Mononuclear cell (primary cell): ENCODE measurements at regions not wholly inside any gene's neighbourhood (a gene's known extent, or its start where the extent isn't known, plus 50 kb on each side); places are given as distances from the start of the nearest gene placed in this dataset.
"Not testable (repeated sequence)": the region's sequence is repeated elsewhere in the genome, so short reads cannot be mapped to it uniquely, and the experiment has no call there.

ENCODE experiments used
- H3K27me3 ChIP-seq: 2 replicates; pipeline ENCODE4 v1.6.0; 2011; ENCODE audit warnings: low read length, control low read depth; ENCODE audit not compliant: insufficient read depth
- H3K4me1 ChIP-seq: 2 replicates; pipeline ENCODE4 v1.5.1; 2011; ENCODE audit warnings: mild to moderate bottlenecking, low read length, control low read depth; ENCODE audit not compliant: insufficient read depth
- H3K4me3 ChIP-seq: 2 replicates; pipeline ENCODE4 v1.5.1; 2011; ENCODE audit warnings: mild to moderate bottlenecking, low read length, moderate library complexity
- H3K9me3 ChIP-seq: 2 replicates; pipeline ENCODE4 v1.5.1; 2011; ENCODE audit warnings: low read depth, mild to moderate bottlenecking, control low read depth, low read length

- Histone ChIP-seq H3K4me1 (peaks cover 3% of the 10 kb centered on the region), H3K9me3 (peaks cover under 1% of the 10 kb centered on the region), H3K27me3 (no peaks in the 10 kb centered on the region), H3K4me3 (no peak overlapping the region)
These were observed 393.3 kb upstream of the AUTS2 start for GRCh38 chr7:69204943-69205342.

DNA sequence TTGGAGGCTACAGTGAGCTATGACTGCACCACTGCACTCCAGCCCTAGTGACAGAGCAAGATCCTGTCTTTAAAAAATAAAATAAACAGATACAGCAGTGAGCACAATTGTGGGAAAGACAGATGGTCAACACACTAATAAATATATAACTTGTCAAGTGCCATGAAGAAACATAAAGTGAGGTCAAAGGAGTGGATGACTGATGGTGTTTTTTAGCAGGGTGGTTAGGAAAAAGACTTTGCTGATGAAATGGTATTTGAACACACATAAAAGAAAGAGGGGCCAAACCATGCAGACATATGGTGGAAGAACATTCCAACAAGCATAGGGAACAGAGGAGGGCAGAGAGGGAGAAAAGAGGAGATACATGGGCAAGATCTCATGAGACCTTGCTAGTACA, 392.7 kb upstream of the AUTS2 start:
- Histone ChIP-seq H3K27me3 (no peaks in the 10 kb centered on the region), H3K4me1 (peaks cover 3% of the 10 kb centered on the region), H3K9me3 (no peaks in the 10 kb centered on the region), H3K4me3 (no peak overlapping the region)

GRCh38 chr7:69208276-69208675, 390.0 kb upstream of the AUTS2 start:
- Histone ChIP-seq H3K27me3 (no peaks in the 10 kb centered on the region), H3K4me1 (peaks cover 3% of the 10 kb centered on the region), H3K9me3 (no peaks in the 10 kb centered on the region), H3K4me3 (no peak overlapping the region)

DNA sequence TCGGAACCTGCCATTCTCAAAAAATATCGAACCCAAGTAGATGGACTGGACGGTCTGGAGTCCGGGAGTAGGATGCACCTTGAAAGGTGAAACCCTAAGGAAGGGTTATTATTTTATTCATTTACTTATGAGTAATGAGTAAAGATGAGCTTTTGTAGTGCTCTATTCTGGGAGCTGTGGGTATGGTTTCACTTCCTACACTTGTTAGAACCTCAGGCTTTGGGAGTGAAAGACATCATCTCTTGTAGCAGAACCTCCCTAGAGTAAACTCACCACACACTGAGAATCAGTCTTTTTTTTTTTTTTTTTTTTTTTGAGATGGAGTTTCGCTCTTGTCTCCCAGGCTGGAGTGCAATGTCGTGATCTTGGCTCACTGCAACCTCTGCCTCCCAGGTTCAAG, 389.4 kb upstream of the AUTS2 start:
- H3K4me3 ChIP-seq, result no peak overlapping the region

GRCh38 chr7:69211336-69211735, 386.9 kb upstream of the AUTS2 start:
- no peak overlapping the region for H3K4me3 ChIP-seq
- H3K27me3 ChIP-seq, result no peaks in the 10 kb centered on the region
- no peaks in the 10 kb centered on the region for H3K9me3 ChIP-seq
- H3K4me1 ChIP-seq, result peaks cover 3% of the 10 kb centered on the region

More for the DNA sequence above, 389.4 kb upstream of the AUTS2 start:
- peaks cover 3% of the 10 kb centered on the region for H3K4me1 ChIP-seq
- no peaks in the 10 kb centered on the region for H3K9me3 ChIP-seq
- no peaks in the 10 kb centered on the region for H3K27me3 ChIP-seq

- peaks cover 3% of the 10 kb centered on the region for H3K4me1 ChIP-seq
These were observed 386.5 kb upstream of the AUTS2 start for GRCh38 chr7:69211739-69212138.

DNA sequence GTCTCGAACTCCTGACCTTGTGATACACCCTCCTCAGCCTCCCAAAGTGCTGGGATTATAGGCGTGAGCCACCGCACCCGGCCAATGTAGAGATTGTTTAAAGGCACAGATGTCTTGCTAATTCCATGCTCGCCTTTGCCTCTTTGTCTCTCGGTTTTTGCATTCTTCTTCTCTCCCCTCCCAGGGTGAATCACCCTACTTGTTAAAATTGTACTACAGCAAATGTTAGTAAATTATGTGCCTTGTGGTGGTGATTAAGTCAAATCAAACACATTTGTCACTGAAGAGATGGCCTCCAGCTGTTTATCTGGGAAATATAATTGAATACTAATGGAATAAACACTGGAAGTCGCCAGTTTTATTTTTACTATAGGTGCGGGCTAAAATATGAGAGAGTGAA, 384.4 kb upstream of the AUTS2 start:
- H3K9me3 ChIP-seq, result no peaks in the 10 kb centered on the region
- no peak overlapping the region for H3K4me3 ChIP-seq
- H3K27me3 ChIP-seq, result no peaks in the 10 kb centered on the region
- H3K4me1 ChIP-seq, result peaks cover 3% of the 10 kb centered on the region

More at GRCh38 chr7:69211739-69212138, 386.5 kb upstream of the AUTS2 start:
- no peaks in the 10 kb centered on the region for H3K9me3 ChIP-seq
- no peaks in the 10 kb centered on the region for H3K27me3 ChIP-seq
- H3K4me3 ChIP-seq, result no peak overlapping the region

GRCh38 chr7:69215516-69215915, 382.8 kb upstream of the AUTS2 start:
- not testable (repeated sequence) for H3K27me3 ChIP-seq, H3K4me3 ChIP-seq, H3K4me1 ChIP-seq, H3K9me3 ChIP-seq

- Histone ChIP-seq H3K4me1 (no peaks in the 10 kb centered on the region), H3K4me3 (no peak overlapping the region), H3K9me3 (no peaks in the 10 kb centered on the region), H3K27me3 (no peaks in the 10 kb centered on the region)
These were observed 380.5 kb upstream of the AUTS2 start for GRCh38 chr7:69217516-69218350.

DNA sequence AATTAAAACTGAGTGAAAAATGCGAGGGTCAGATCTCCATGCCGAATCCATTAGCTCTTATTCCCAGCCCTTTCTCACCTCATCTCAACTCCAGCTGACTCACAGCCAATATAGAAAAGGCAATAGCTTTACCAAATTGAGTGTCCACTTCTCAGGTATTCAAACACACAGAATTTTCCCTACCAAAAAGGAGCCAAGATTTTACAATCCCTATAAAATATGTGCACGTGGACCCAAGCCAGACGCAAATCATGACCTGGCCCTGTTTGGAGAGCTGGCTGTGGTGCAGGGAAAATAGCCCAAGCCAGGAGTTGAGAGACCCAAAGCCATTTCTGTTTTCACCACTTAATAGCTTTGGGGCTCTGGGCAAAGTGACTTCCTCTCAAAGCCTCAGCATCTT, 379.7 kb upstream of the AUTS2 start:
- no peak overlapping the region for H3K4me3 ChIP-seq
- H3K9me3 ChIP-seq, result no peaks in the 10 kb centered on the region
- H3K27me3 ChIP-seq, result no peaks in the 10 kb centered on the region
- H3K4me1 ChIP-seq, result no peaks in the 10 kb centered on the region

DNA sequence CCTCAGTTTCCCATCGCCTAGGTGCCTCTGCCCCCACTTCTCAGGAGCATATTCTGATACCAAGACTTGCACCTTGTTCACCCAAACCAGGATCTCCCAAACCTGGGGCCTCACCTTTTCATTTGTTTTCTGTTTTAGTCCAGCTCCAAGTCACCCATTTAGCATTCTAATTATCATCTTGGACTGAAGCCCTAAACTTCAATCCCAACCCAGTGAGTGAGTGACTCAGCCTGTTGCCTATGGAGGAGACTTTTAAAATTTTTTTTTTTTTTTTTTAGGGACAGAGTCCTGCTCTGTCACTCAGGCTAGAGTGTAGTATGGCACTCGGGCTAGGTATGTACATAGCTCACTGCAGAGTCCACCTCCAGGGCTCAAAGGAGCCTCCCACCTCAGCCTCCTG, 378.9 kb upstream of the AUTS2 start:
- no peaks in the 10 kb centered on the region for H3K4me1 ChIP-seq
- no peak overlapping the region for H3K4me3 ChIP-seq
- no peaks in the 10 kb centered on the region for H3K9me3 ChIP-seq
- H3K27me3 ChIP-seq, result no peaks in the 10 kb centered on the region

DNA sequence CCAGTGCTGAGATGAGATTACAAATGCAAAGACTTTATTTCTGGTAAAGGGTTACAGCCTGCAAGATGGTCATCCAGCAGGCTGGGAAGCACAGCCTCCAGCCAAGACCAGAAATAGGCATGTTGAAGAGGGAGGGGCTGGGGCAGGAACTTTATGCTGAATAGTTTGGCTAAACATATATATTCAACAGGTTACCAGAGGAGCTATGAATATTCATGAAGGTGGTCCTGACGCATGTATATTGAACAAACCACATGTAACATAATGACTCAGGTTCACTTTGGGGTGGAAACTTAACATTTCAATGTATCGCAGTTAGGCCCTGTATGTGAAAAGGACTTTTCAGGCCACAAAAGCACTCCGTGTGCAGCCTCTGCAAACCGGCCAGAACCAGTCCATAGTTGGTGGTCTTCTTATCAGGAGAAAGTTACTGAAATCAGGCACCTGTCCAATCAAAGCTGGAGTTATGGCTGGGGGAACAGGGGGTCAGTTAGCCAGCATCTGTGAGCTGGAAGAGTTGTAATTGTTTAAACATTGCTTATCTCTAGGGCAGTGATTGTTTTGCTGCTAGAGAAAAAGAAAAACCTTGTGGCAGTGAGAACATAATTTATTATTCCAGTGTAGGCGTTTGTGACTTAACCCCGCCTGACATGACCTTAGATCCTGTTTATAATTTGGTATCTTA, 372.9 kb upstream of the AUTS2 start:
- no peaks in the 10 kb centered on the region for H3K4me1 ChIP-seq
- H3K9me3 ChIP-seq, result no peaks in the 10 kb centered on the region
- H3K27me3 ChIP-seq, result no peaks in the 10 kb centered on the region
- no peak overlapping the region for H3K4me3 ChIP-seq

- no peak overlapping the region for H3K4me3 ChIP-seq
- H3K4me1 ChIP-seq, result no peaks in the 10 kb centered on the region
- H3K27me3 ChIP-seq, result no peaks in the 10 kb centered on the region
- no peaks in the 10 kb centered on the region for H3K9me3 ChIP-seq
These were observed 370.0 kb upstream of the AUTS2 start for GRCh38 chr7:69228212-69228811.

DNA sequence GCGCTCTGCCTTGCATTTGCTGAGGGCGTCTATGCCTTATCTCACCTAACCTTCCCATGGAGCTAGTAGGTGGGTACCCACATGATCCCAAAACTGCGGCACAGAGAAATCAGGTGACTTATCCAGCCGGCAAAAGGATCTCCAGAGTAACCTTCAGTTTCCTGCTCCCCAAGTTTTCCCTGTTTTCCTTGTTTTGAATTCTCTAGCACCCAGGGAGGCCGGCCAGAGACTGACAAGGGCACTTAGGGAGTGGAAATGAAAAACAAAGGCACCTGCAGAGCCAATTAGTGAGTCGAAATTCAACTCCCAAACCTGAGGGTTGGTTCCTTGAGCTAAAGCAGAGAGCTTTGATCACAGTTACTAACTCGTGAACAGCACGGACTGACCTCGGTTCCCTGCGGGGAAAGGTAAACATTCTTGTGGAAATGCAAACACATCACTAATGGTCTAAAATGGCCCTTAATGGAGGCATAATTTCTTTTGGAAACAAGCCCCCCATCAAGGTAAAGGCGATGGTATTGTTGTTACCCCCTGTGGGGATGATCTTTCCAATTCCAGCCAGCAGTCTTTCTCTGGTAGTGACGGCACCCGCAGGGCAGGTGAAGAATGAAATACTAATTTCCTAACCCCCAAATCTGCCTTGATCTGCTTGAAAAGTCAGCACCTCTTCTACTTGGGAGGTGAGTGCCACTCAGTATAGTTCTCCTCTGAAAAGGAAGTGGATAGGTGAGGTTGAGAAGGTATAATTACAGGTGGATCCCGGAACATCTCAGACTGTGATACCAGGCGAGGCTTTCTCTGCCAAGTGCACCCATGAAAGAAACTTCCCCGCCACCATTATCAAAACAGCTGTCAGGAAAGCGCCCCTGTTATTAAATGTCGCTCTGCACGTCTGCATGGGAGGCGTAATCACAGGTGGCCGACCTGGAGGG, 365.6 kb upstream of the AUTS2 start:
- Histone ChIP-seq H3K9me3 (no peaks in the 10 kb centered on the region), H3K4me1 (no peaks in the 10 kb centered on the region), H3K4me3 (no peak overlapping the region), H3K27me3 (no peaks in the 10 kb centered on the region)

GRCh38 chr7:69237541-69237940, 360.7 kb upstream of the AUTS2 start:
- H3K4me1 ChIP-seq, result no peaks in the 10 kb centered on the region
- H3K9me3 ChIP-seq, result no peaks in the 10 kb centered on the region
- H3K4me3 ChIP-seq, result no peak overlapping the region
- no peaks in the 10 kb centered on the region for H3K27me3 ChIP-seq
